Transverse colon (tissue), 4 donors: ENCODE measurements at regions not wholly inside any gene's neighbourhood (a gene's known extent, or its start where the extent isn't known, plus 50 kb on each side); places are given as distances from the start of the nearest gene placed in this dataset.

Experiments
- DNase-seq: peaks from one replicate; pipeline ENCODE4 v3.0.0-alpha.2; 2019
- H3K27ac ChIP-seq, 4 donors: fragments of 200-600 bp; sonication (generic); 2 replicates each; pipeline ENCODE4 v1.5.1; 2016 to 2018; ENCODE audit warnings: inconsistent platforms in 4 of 4
- H3K27me3 ChIP-seq: fragments of 200-600 bp; sonication (generic); 2 replicates; pipeline ENCODE4 v1.5.1; 2017; ENCODE audit warnings: inconsistent platforms
- H3K36me3 ChIP-seq, 4 donors: fragments of 200-600 bp; sonication (generic); 2 replicates each; pipeline ENCODE4 v1.5.1; 2017 to 2019; ENCODE audit warnings: inconsistent platforms in 4 of 4
- H3K4me1 ChIP-seq, 4 donors: fragments of 200-600 bp; sonication (generic); 2 replicates each; pipeline ENCODE4 v1.5.1; 2017 to 2020; ENCODE audit warnings: inconsistent platforms in 4 of 4
- H3K4me3 ChIP-seq, 4 donors: fragments of 200-600 bp; sonication (generic); 1 replicate in 1 of 4; 2 replicates in 3 of 4; pipeline versions ENCODE4 v1.5.1 to v1.6.1; 2017 to 2019; ENCODE audit warnings: inconsistent platforms in 4 of 4
- H3K9me3 ChIP-seq, 2 donors: fragments of 200-600 bp; sonication (generic); 2 replicates each; pipeline ENCODE4 v1.5.1; 2017 to 2019; ENCODE audit warnings: inconsistent platforms in 2 of 2
- EP300 ChIP-seq: sonication (generic); formaldehyde crosslinking; IDR thresholded peaks from one replicate; pipeline ENCODE4 v1.6.1; 2017; ENCODE audit warnings: antibody characterized with exemption, low read depth
- POLR2A ChIP-seq: fragments of 450-650 bp; IDR thresholded peaks from one replicate; pipeline ENCODE4 v1.6.1; 2016; ENCODE audit warnings: antibody characterized with exemption, mild to moderate bottlenecking, moderate library complexity
- POLR2AphosphoS5 ChIP-seq, 3 donors: sonication (generic); formaldehyde crosslinking; IDR thresholded peaks; one replicate each; pipeline ENCODE4 v1.6.1; 2016; ENCODE audit warnings: antibody characterized with exemption in 3 of 3
- WGBS, 2 donors: methylation state at CpG; one replicate each; pipeline ENCODE4 v1.1.5; 2018; ENCODE audit warnings: low coverage in 1 of 2; 5-methylcytosine and 5-hydroxymethylcytosine counted together
- in situ Hi-C, 4 donors: fragments of 200-750 bp; cut with MboI; loops; one replicate each; pipeline versions ENCODE4 v1.15.0 to v1.15.1; 2017; ENCODE audit warnings: low sequenced_read_pairs in 3 of 4, low pct_ligation_motif_present in 1 of 4, low pct_unique_long_range_greater_than_20kb in 1 of 4
- intact Hi-C: fragments of 100-400 bp; cut with DNase I; formaldehyde crosslinking; loops from one replicate; pipeline ENCODE4 v1.15.1; 2023; ENCODE audit warnings: low total_unique reads
- TF ChIP-seq, protein P1 (sequence below), 5 experiments: fragments of 200-600 bp in 3 of 5; fragments of 450-650 bp in 2 of 5; sonication (generic) in 3 of 5; IDR thresholded peaks; 1 replicate in 2 of 5; 2 replicates in 3 of 5; pipeline ENCODE4 v1.5.1; 2016 to 2017; ENCODE audit warnings: antibody characterized with exemption in 5 of 5, inconsistent platforms in 3 of 5, mild to moderate bottlenecking in 2 of 5, moderate library complexity in 1 of 5

DNA sequence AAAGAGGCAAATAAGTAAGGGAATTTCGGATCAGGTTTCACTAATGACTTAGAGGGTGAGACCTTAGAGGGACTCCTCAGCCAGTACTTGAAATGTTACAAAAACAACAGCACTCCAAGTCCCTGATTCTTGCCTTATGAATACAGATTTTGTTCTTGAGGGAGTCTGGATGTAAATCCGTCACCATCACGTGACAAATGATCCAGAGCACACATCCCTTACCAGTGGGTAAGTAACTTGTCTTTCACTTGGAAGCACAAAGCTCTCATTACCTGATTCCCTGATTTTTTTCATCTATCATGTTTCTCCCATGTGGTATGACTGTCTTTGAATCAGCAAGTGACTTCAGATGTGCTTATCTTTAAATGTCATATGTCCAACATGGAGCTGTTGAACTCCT, 595.3 kb upstream of the POU3F2 start:
- Histone ChIP-seq H3K9me3 (no peaks in the 10 kb centered on the region), H3K4me1 (no peaks in the 10 kb centered on the region), H3K27ac (no peak overlapping the region), H3K4me3 (no peak overlapping the region), H3K27me3 (no peaks in the 10 kb centered on the region), H3K36me3 (no peaks in the 10 kb centered on the region)
- DNase-seq: no peak
- in situ Hi-C loops: no loop called here
- intact Hi-C loops: no loop called here
- TF ChIP-seq POLR2AphosphoS5 (IDR thresholded peaks at IDR 0.05) (no peak), EP300 (no peak)
- TF ChIP-seq, protein P1, sequence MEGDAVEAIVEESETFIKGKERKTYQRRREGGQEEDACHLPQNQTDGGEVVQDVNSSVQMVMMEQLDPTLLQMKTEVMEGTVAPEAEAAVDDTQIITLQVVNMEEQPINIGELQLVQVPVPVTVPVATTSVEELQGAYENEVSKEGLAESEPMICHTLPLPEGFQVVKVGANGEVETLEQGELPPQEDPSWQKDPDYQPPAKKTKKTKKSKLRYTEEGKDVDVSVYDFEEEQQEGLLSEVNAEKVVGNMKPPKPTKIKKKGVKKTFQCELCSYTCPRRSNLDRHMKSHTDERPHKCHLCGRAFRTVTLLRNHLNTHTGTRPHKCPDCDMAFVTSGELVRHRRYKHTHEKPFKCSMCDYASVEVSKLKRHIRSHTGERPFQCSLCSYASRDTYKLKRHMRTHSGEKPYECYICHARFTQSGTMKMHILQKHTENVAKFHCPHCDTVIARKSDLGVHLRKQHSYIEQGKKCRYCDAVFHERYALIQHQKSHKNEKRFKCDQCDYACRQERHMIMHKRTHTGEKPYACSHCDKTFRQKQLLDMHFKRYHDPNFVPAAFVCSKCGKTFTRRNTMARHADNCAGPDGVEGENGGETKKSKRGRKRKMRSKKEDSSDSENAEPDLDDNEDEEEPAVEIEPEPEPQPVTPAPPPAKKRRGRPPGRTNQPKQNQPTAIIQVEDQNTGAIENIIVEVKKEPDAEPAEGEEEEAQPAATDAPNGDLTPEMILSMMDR (IDR thresholded peaks at IDR 0.05): no peak
- WGBS, 2 donors: 52% methylated on average over 3 of the region's 3 CpGs

DNA sequence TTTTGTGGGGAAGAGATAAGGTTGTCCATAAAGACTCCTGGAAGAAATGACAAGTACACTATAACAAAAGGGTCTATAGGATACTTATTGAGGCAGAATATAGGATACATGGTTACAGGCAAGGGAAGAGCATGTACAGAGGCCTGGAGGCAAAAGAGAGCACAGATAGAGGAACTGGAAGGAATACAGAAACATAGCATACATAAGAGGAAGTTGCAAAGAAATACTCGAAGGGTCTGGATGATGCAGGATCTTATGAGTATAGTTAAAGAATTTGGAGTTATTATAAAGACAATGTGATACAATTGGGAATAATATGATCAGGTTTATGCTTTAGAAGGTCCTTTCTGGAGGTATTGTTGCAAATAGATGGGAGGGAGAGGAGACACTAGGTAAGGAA, 592.7 kb upstream of the POU3F2 start:
- in situ Hi-C loops: no loop called here
- no peak overlapping the region for H3K27ac ChIP-seq

DNA sequence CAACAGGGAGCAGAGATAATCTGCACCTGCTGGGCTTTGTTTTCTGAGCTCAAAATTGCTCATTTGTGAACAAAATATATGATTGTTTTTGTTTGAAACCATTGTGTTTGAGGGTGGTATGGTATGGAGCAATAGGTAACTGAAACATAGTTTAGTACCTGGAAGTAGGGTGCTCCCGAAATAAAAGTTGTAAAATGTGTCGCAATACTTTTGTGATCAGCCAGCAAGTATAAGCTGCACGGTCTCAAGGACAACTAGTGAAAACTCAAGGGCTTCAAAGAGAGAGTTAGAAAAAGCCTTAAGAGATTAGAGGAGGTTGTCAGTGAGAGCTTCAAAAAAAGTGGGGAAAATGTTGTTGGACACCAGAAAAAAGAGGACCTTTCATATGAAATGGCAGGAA, 579.8 kb upstream of the POU3F2 start:
- DNase-seq: no peak
- 60 to 66% methylated on average over 3 of the region's 3 CpGs for WGBS, 2 donors
- Histone ChIP-seq H3K27ac (no peak overlapping the region), H3K27me3 (no peaks in the 10 kb centered on the region), H3K9me3 (no peaks in the 10 kb centered on the region), H3K4me3 (no peak overlapping the region), H3K4me1 (no peaks in the 10 kb centered on the region), H3K36me3 (no peaks in the 10 kb centered on the region)
- TF ChIP-seq EP300 (no peak), POLR2A (no peak), POLR2AphosphoS5 (IDR thresholded peaks at IDR 0.05) (no peak)
- TF ChIP-seq, protein P1 (IDR thresholded peaks at IDR 0.05): no peak
- intact Hi-C loops (no loop called here), in situ Hi-C loops (no loop called here)

More for the DNA sequence above, 592.7 kb upstream of the POU3F2 start:
- no peak for DNase-seq
- H3K4me3 ChIP-seq: no peak overlapping the region
- H3K9me3 ChIP-seq: no peaks in the 10 kb centered on the region
- no peaks in the 10 kb centered on the region for H3K27me3 ChIP-seq
- TF ChIP-seq EP300 (no peak), POLR2A (no peak), POLR2AphosphoS5 (IDR thresholded peaks at IDR 0.05) (no peak)
- TF ChIP-seq, protein P1 (IDR thresholded peaks at IDR 0.05): no peak
- intact Hi-C loops: no loop called here
- no peaks in the 10 kb centered on the region for H3K4me1 ChIP-seq
- 63 to 75% methylated on average over 1 of the region's 1 CpG for WGBS, 2 donors
- H3K36me3 ChIP-seq: no peaks in the 10 kb centered on the region

DNA sequence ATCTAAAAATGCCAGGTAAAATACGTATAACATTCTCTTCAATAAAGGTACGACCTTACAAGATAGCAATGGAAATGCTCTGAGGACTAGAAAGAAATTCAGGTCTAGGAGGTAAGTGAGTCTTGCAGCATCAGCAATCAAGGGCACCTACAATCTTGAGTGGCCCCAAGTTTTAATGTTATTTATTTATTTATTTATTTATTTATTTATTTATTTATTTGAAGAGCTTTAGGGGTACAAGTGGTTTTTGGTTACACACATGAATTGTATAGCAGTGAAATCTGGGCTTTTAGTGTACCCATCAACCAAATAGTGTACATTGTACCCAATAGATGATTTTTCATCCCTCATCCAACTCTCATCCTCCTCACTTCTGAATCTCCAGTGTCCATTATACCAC, 574.0 kb upstream of the POU3F2 start:
- no peaks in the 10 kb centered on the region for H3K36me3 ChIP-seq
- TF ChIP-seq POLR2A (no peak), POLR2AphosphoS5 (IDR thresholded peaks at IDR 0.05) (no peak), EP300 (no peak)
- TF ChIP-seq, protein P1 (IDR thresholded peaks at IDR 0.05): no peak
- no peak overlapping the region for H3K27ac ChIP-seq
- no peaks in the 10 kb centered on the region for H3K27me3 ChIP-seq
- no peaks in the 10 kb centered on the region for H3K4me1 ChIP-seq
- H3K9me3 ChIP-seq: no peaks in the 10 kb centered on the region
- in situ Hi-C loops: no loop called here
- intact Hi-C loops: no loop called here
- 82 to 89% methylated on average over 2 of the region's 2 CpGs for WGBS, 2 donors
- no peak overlapping the region for H3K4me3 ChIP-seq
- DNase-seq: no peak
